GM12878 (cell line): ENCODE measurements at regions not wholly inside any gene's neighbourhood (a gene's known extent, or its start where the extent isn't known, plus 50 kb on each side); places are given as distances from the start of the nearest gene placed in this dataset.

ENCODE experiments used
- ATAC-seq: fragments of 200-7000 bp; cut with Tn5 transposase; 3 replicates; pipeline ENCODE4 v1.9.1; 2020; ENCODE audit warnings: mild to moderate bottlenecking, moderate library complexity
- BruUV-seq: library from RNA; stranded (reverse); fragments of 400-500 nt; replicated peaks from 2 replicates; lab custom pipeline; 2021; lab: Mats Ljungman, UMichigan
- CTCF ChIA-PET: fragments of 300-600 bp; sonication (Branson Sonifier 250); formaldehyde crosslinking; extraction: SDS; loops from one replicate; lab custom pipeline; 2021; ENCODE audit warnings: inconsistent platforms; lab: Yijun Ruan, JAX
- POLR2A ChIA-PET: fragments of 350-600 bp; formaldehyde crosslinking; extraction: SDS; loops from one replicate; lab custom pipeline; 2021; ENCODE audit warnings: inconsistent platforms; lab: Charles Lee
- RAD21 ChIA-PET: fragments of 300-600 bp; sonication (Branson Sonifier 250); formaldehyde crosslinking; loops from one replicate; lab custom pipeline; 2023; ENCODE audit warnings: antibody characterized with exemption; ENCODE audit not compliant: unreplicated experiment; lab: Charles Lee
- SMC1A ChIA-PET: fragments of 300-600 bp; sonication (Branson Sonifier 250); formaldehyde crosslinking; loops from one replicate; lab custom pipeline; 2023; ENCODE audit not compliant: unreplicated experiment, uncharacterized antibody; lab: Charles Lee
- DNase-seq: peaks from one replicate; pipeline ENCODE4 v3.0.0-alpha.2; 2011; ENCODE audit warnings: low read depth, low spot score
- FAIRE-seq: peaks from 3 replicates; lab custom pipeline; 2011; peaks lifted over from hg19 to GRCh38; lab: Jason Lieb, UNC
- H2AFZ ChIP-seq: 2 replicates; pipeline ENCODE4 v1.6.0; 2011; ENCODE audit warnings: low read depth, low read length, control low read depth; ENCODE audit not compliant: control insufficient read depth
- H3K27ac ChIP-seq: 2 replicates; pipeline ENCODE4 v1.5.1; 2011; ENCODE audit warnings: control low read depth; ENCODE audit not compliant: control insufficient read depth, insufficient read depth
- H3K27me3 ChIP-seq, 2 experiments: replicated peaks in 1 of 2; 2 replicates each; pipeline versions ENCODE4 v1.6.0 to v1.6.1; 2011; ENCODE audit warnings: low read length in 1 of 2; ENCODE audit not compliant: control insufficient read depth in 2 of 2, insufficient read depth in 2 of 2
- H3K36me3 ChIP-seq, 2 experiments: 2 replicates each; pipeline ENCODE4 v1.5.1; 2011; ENCODE audit warnings: low read length in 1 of 2; ENCODE audit not compliant: control insufficient read depth in 2 of 2, insufficient read depth in 2 of 2
- H3K4me1 ChIP-seq: 2 replicates; pipeline ENCODE4 v1.6.1; 2011; ENCODE audit warnings: mild to moderate bottlenecking, low read length, moderate library complexity, mixed read lengths; ENCODE audit not compliant: control insufficient read depth, insufficient read depth
- H3K4me2 ChIP-seq: 2 replicates; pipeline ENCODE4 v1.6.0; 2011; ENCODE audit warnings: control low read depth; ENCODE audit not compliant: control insufficient read depth, insufficient read depth
- H3K4me3 ChIP-seq: fragments of 200-600 bp; sonication (generic); 2 replicates; pipeline ENCODE4 v1.5.1; 2016
- H3K79me2 ChIP-seq: 2 replicates; pipeline ENCODE4 v1.6.0; 2011; ENCODE audit warnings: low read length; ENCODE audit not compliant: control insufficient read depth, insufficient read depth
- H3K9ac ChIP-seq: 2 replicates; pipeline ENCODE4 v1.8.0; 2011; ENCODE audit warnings: low read length, control low read depth, mixed read lengths; ENCODE audit not compliant: control insufficient read depth, insufficient read depth
- H3K9me3 ChIP-seq: replicated peaks from 3 replicates; pipeline ENCODE4 v1.5.1; 2011; ENCODE audit warnings: mild to moderate bottlenecking, low read length; ENCODE audit not compliant: control insufficient read depth, insufficient read depth
- H4K20me1 ChIP-seq: 2 replicates; pipeline ENCODE4 v1.6.0; 2011; ENCODE audit not compliant: control insufficient read depth, insufficient read depth
- ATF3 ChIP-seq: IDR thresholded peaks from 2 replicates; pipeline ENCODE4 v1.6.1; 2011; ENCODE audit warnings: low read depth, mild to moderate bottlenecking, low read length, moderate library complexity, borderline replicate concordance; ENCODE audit errors: extremely low read depth
- BACH1 ChIP-seq: fragments of 450-650 bp; IDR thresholded peaks from 2 replicates; pipeline ENCODE4 v1.6.1; 2017; ENCODE audit warnings: mild to moderate bottlenecking, borderline replicate concordance
- BMI1 ChIP-seq: fragments of 450-650 bp; IDR thresholded peaks from 2 replicates; pipeline ENCODE4 v1.6.1; 2016; ENCODE audit warnings: mild to moderate bottlenecking, moderate library complexity, borderline replicate concordance
- BRCA1 ChIP-seq: IDR thresholded peaks from 2 replicates; pipeline ENCODE4 v1.6.1; 2011; ENCODE audit warnings: low read depth, low read length, improper control_type of control experiment
- DPF2 ChIP-seq: fragments of 450-650 bp; IDR thresholded peaks from 2 replicates; pipeline ENCODE4 v1.6.1; 2017; ENCODE audit warnings: mild to moderate bottlenecking
- IKZF2 ChIP-seq, 2 experiments: fragments of 450-650 bp; IDR thresholded peaks; 2 replicates each; pipeline ENCODE4 v1.6.1; 2017; ENCODE audit warnings: mild to moderate bottlenecking in 2 of 2, moderate library complexity in 2 of 2
- MTA3 ChIP-seq: IDR thresholded peaks from 2 replicates; pipeline ENCODE4 v1.6.1; 2012; ENCODE audit warnings: low read length, inconsistent platforms, borderline replicate concordance
- NFYA ChIP-seq: IDR thresholded peaks from 2 replicates; pipeline ENCODE4 v1.6.1; 2011; ENCODE audit warnings: low read depth, mild to moderate bottlenecking, low read length, improper control_type of control experiment, borderline replicate concordance
- PAX5 ChIP-seq: IDR thresholded peaks from 2 replicates; pipeline ENCODE4 v1.6.1; 2011; ENCODE audit warnings: low read depth, low read length, borderline replicate concordance
- SIN3A ChIP-seq: IDR thresholded peaks from 2 replicates; pipeline ENCODE4 v1.6.1; 2012; ENCODE audit warnings: low read depth, low read length, improper control_type of control experiment
- ZNF687 ChIP-seq: fragments of 450-650 bp; IDR thresholded peaks from 2 replicates; pipeline ENCODE4 v1.6.1; 2017; ENCODE audit warnings: mild to moderate bottlenecking, moderate library complexity
- ZZZ3 ChIP-seq: IDR thresholded peaks from 2 replicates; pipeline ENCODE4 v1.6.1; 2011; ENCODE audit warnings: low read depth; ENCODE audit not compliant: control insufficient read depth, insufficient read length
- WGBS: methylation state at CpG from one replicate; pipeline ENCODE4 v1.1.6; 2016; ENCODE audit warnings: low lambda C conversion rate; ENCODE audit not compliant: insufficient replicate concordance, insufficient coverage; ENCODE audit errors: missing lambda C conversion rate; 5-methylcytosine and 5-hydroxymethylcytosine counted together
- in situ Hi-C: fragments of 300-500 bp; cut with MboI; formaldehyde crosslinking; loops from 9 replicates; pipeline ENCODE4 v1.14.3; 2018; ENCODE audit warnings: mixed read lengths
- intact Hi-C: fragments of 100-400 bp; cut with micrococcal nuclease; formaldehyde crosslinking; loops from one replicate; pipeline ENCODE4 v1.14.2; 2022; ENCODE audit not compliant: unreplicated experiment
- TF ChIP-seq, protein P1 (sequence below): fragments of 450-650 bp; IDR thresholded peaks from 2 replicates; pipeline ENCODE4 v1.6.1; 2017; ENCODE audit warnings: mild to moderate bottlenecking, moderate library complexity
- TF ChIP-seq, protein P2 (sequence below): IDR thresholded peaks from 2 replicates; pipeline ENCODE4 v1.6.1; 2011; ENCODE audit warnings: mild to moderate bottlenecking, low read depth, low read length, moderate library complexity; ENCODE audit not compliant: insufficient replicate concordance

- no peaks in the 10 kb centered on the region for H3K27me3 ChIP-seq
- H3K4me3 ChIP-seq: no peak overlapping the region
- ATAC-seq: no peak
- POLR2A ChIA-PET: no interaction called here
- CTCF ChIA-PET: interaction anchor here (1.3 kb wide), 1 partner anchor 10 kb away, joined by 3 read pairs; no protein-coding TSS in a partner anchor
- H3K9ac ChIP-seq: no peak overlapping the region
- H3K4me1 ChIP-seq: no peaks in the 10 kb centered on the region
- no peak overlapping the region for H3K27ac ChIP-seq
- no peak for DNase-seq
- in situ Hi-C loops (no loop called here), intact Hi-C loops (no loop called here)
- H4K20me1 ChIP-seq: no peaks in the 10 kb centered on the region
- 47% methylated on average over 1 of the region's 1 CpG for WGBS
- BruUV-seq: no TSS peak
- H3K4me2 ChIP-seq: no peak overlapping the region
- no peak overlapping the region for H2AFZ ChIP-seq
- SMC1A ChIA-PET: interaction anchor here (1.0 kb wide), 1 partner anchor 17 kb away, joined by 3 read pairs; no protein-coding TSS in a partner anchor
- H3K79me2 ChIP-seq: no peaks in the 10 kb centered on the region
- H3K36me3 ChIP-seq: no peaks in the 10 kb centered on the region
- no peaks in the 10 kb centered on the region for H3K9me3 ChIP-seq
- FAIRE-seq: no peak
- RAD21 ChIA-PET: no interaction called here
- TF ChIP-seq, protein P1, sequence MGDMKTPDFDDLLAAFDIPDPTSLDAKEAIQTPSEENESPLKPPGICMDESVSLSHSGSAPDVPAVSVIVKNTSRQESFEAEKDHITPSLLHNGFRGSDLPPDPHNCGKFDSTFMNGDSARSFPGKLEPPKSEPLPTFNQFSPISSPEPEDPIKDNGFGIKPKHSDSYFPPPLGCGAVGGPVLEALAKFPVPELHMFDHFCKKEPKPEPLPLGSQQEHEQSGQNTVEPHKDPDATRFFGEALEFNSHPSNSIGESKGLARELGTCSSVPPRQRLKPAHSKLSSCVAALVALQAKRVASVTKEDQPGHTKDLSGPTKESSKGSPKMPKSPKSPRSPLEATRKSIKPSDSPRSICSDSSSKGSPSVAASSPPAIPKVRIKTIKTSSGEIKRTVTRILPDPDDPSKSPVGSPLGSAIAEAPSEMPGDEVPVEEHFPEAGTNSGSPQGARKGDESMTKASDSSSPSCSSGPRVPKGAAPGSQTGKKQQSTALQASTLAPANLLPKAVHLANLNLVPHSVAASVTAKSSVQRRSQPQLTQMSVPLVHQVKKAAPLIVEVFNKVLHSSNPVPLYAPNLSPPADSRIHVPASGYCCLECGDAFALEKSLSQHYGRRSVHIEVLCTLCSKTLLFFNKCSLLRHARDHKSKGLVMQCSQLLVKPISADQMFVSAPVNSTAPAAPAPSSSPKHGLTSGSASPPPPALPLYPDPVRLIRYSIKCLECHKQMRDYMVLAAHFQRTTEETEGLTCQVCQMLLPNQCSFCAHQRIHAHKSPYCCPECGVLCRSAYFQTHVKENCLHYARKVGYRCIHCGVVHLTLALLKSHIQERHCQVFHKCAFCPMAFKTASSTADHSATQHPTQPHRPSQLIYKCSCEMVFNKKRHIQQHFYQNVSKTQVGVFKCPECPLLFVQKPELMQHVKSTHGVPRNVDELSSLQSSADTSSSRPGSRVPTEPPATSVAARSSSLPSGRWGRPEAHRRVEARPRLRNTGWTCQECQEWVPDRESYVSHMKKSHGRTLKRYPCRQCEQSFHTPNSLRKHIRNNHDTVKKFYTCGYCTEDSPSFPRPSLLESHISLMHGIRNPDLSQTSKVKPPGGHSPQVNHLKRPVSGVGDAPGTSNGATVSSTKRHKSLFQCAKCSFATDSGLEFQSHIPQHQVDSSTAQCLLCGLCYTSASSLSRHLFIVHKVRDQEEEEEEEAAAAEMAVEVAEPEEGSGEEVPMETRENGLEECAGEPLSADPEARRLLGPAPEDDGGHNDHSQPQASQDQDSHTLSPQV: no peak
- TF ChIP-seq PAX5 (no peak), NFYA (no peak), BACH1 (no peak), IKZF2 (IDR thresholded peaks at IDR 0.05) (no peak), ZNF687 (no peak), DPF2 (no peak), BMI1 (no peak), ATF3 (no peak), MTA3 (no peak), BRCA1 (no peak), SIN3A (no peak), ZZZ3 (no peak)
- TF ChIP-seq, protein P2, sequence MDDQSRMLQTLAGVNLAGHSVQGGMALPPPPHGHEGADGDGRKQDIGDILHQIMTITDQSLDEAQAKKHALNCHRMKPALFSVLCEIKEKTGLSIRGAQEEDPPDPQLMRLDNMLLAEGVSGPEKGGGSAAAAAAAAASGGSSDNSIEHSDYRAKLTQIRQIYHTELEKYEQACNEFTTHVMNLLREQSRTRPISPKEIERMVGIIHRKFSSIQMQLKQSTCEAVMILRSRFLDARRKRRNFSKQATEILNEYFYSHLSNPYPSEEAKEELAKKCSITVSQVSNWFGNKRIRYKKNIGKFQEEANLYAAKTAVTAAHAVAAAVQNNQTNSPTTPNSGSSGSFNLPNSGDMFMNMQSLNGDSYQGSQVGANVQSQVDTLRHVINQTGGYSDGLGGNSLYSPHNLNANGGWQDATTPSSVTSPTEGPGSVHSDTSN: no peak
Measured at GRCh38 chr3:81214631-81215030, 546.8 kb downstream of the GBE1 start.
